Fibroblast of lung (primary cell): ENCODE measurements at regions not wholly inside any gene's neighbourhood (a gene's known extent, or its start where the extent isn't known, plus 50 kb on each side); places are given as distances from the start of the nearest gene placed in this dataset.

Source experiments
- DNase-seq, 2 donors: peaks; one replicate each; pipeline versions ENCODE4 v3.0.0 to v3.0.0-alpha.2; 2010; ENCODE audit warnings: low read depth in 2 of 2
- H2AFZ ChIP-seq: 2 replicates; pipeline ENCODE4 v1.5.1; 2012; ENCODE audit warnings: low read length, control low read depth, inconsistent platforms
- H3K27ac ChIP-seq: 2 replicates; pipeline ENCODE4 v1.5.1; 2011; ENCODE audit warnings: low read length, control low read depth; ENCODE audit not compliant: insufficient read depth
- H3K27me3 ChIP-seq: 2 replicates; pipeline ENCODE4 v1.5.1; 2011; ENCODE audit warnings: mild to moderate bottlenecking, low read length; ENCODE audit not compliant: control insufficient read depth, insufficient read depth
- H3K36me3 ChIP-seq: 2 replicates; pipeline ENCODE4 v1.5.1; 2011; ENCODE audit warnings: low read length; ENCODE audit not compliant: control insufficient read depth, insufficient read depth
- H3K4me1 ChIP-seq: 2 replicates; pipeline ENCODE4 v1.5.1; 2011; ENCODE audit warnings: low read length; ENCODE audit not compliant: control insufficient read depth, insufficient read depth; ENCODE audit errors: extremely low read depth
- H3K4me2 ChIP-seq: 2 replicates; pipeline ENCODE4 v1.5.1; 2011; ENCODE audit warnings: low read length, control low read depth; ENCODE audit not compliant: insufficient read depth; ENCODE audit errors: extremely low read depth
- H3K4me3 ChIP-seq, 4 experiments: fragments of 200-600 bp in 1 of 4; sonication (generic) in 1 of 4; replicated peaks in 1 of 4; 2 replicates each; pipeline ENCODE4 v1.5.1; 2011 to 2016; ENCODE audit warnings: low read length in 4 of 4, low read depth in 3 of 4, mild to moderate bottlenecking in 3 of 4, control low read depth in 2 of 4, inconsistent platforms in 1 of 4, mixed read lengths in 1 of 4; ENCODE audit not compliant: insufficient read depth in 1 of 4; ENCODE audit errors: control extremely low read depth in 1 of 4
- H3K79me2 ChIP-seq: 2 replicates; pipeline ENCODE4 v1.5.1; 2012; ENCODE audit warnings: mild to moderate bottlenecking, low read length, inconsistent platforms; ENCODE audit not compliant: control insufficient read depth, insufficient read depth
- H3K9ac ChIP-seq: 2 replicates; pipeline ENCODE4 v1.5.1; 2011; ENCODE audit warnings: mild to moderate bottlenecking, low read length, control low read depth; ENCODE audit not compliant: insufficient read depth
- H3K9me3 ChIP-seq: 2 replicates; pipeline ENCODE4 v1.5.1; 2012; ENCODE audit warnings: low read depth, low read length; ENCODE audit not compliant: control insufficient read depth, insufficient read depth
- H4K20me1 ChIP-seq: 2 replicates; pipeline ENCODE4 v1.5.1; 2011; ENCODE audit warnings: low read length; ENCODE audit not compliant: control insufficient read depth, insufficient read depth; ENCODE audit errors: extremely low read depth
- EZH2 ChIP-seq: IDR thresholded peaks from 2 replicates; pipeline ENCODE4 v1.5.1; 2012; ENCODE audit warnings: low read length, control low read depth, mild to moderate bottlenecking; ENCODE audit errors: missing control alignments
- TF ChIP-seq, protein P1 (sequence below), 2 donors: IDR thresholded peaks in 1 of 2; conservative IDR thresholded peaks in 1 of 2; 1 replicate in 1 of 2; 2 replicates in 1 of 2; pipeline ENCODE4 v1.5.1; 2011 to 2012; ENCODE audit warnings: low read length in 2 of 2, control low read depth in 1 of 2, inconsistent platforms in 1 of 2, low read depth in 1 of 2, mild to moderate bottlenecking in 1 of 2

DNA sequence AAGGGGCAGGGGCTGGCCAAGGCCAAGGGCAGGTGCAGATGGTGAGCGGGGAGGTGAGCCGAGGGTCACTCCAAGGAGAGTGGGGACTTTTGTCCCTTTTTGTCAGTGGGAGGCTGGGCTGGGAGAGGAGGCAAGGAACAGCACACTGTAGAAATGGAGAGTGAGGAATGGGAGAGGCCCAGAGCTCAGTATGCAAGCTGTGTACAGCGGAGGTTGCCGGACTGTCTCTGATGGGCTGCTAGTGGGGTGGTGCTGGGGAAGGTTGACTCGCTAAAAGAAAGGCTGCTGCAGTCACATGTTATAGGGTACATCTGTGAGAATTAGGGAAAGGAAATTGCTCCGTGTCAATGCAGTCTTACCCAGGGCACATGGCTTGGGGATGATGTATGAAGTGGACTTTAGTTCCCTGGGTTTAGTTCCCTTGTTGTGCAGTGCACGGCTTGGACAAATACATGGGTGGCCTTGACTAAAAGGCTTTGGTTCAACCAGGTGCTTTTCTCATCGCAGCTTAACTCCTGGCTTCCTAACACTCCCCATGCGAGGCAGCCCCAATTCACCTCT lies 57.1 kb upstream of the STX18 start:
- Histone ChIP-seq H3K9ac (no peak overlapping the region), H3K4me3 (no peak overlapping the region), H3K4me1 (no peaks in the 10 kb centered on the region), H2AFZ (no peak overlapping the region), H3K79me2 (no peaks in the 10 kb centered on the region), H3K9me3 (no peaks in the 10 kb centered on the region), H4K20me1 (no peaks in the 10 kb centered on the region), H3K27me3 (no peaks in the 10 kb centered on the region), H3K27ac (no peak overlapping the region), H3K4me2 (no peak overlapping the region), H3K36me3 (no peaks in the 10 kb centered on the region)
- DNase-seq = no peak
- TF ChIP-seq, protein P1, sequence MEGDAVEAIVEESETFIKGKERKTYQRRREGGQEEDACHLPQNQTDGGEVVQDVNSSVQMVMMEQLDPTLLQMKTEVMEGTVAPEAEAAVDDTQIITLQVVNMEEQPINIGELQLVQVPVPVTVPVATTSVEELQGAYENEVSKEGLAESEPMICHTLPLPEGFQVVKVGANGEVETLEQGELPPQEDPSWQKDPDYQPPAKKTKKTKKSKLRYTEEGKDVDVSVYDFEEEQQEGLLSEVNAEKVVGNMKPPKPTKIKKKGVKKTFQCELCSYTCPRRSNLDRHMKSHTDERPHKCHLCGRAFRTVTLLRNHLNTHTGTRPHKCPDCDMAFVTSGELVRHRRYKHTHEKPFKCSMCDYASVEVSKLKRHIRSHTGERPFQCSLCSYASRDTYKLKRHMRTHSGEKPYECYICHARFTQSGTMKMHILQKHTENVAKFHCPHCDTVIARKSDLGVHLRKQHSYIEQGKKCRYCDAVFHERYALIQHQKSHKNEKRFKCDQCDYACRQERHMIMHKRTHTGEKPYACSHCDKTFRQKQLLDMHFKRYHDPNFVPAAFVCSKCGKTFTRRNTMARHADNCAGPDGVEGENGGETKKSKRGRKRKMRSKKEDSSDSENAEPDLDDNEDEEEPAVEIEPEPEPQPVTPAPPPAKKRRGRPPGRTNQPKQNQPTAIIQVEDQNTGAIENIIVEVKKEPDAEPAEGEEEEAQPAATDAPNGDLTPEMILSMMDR (conservative IDR thresholded peaks at IDR 0.05 in 1 of 2, IDR thresholded peaks at IDR 0.05 in 1 of 2; ENCODE audit: low read depth in 1 of 2, low read length in 2 of 2) = no peak
- TF ChIP-seq EZH2 = no peak

DNA sequence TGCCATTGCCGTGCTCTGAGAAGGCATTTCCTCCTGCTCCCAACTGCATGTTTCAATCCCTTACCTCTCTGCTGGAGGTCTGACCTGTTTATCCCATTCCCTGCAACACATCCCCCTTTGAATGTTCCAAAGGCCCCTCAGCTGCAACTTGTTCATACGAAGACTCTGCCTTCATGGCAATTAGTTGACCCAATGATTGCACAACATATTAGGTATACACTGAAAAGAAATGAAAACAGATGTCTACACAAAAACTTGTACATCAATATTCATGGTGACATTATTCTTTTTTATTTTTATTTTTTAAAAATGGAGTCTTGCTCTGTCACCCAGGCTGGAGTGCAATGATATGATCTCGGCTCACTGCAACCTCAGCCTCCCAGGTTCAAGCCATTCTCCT lies 54.9 kb upstream of the STX18 start:
- Histone ChIP-seq H3K79me2 (no peaks in the 10 kb centered on the region), H3K9me3 (no peaks in the 10 kb centered on the region), H3K4me3 (no peak overlapping the region), H3K36me3 (no peaks in the 10 kb centered on the region), H4K20me1 (no peaks in the 10 kb centered on the region), H3K27ac (no peak overlapping the region), H3K4me2 (no peak overlapping the region), H2AFZ (no peak overlapping the region), H3K9ac (no peak overlapping the region), H3K27me3 (no peaks in the 10 kb centered on the region), H3K4me1 (no peaks in the 10 kb centered on the region)
- no peak for TF ChIP-seq EZH2
- TF ChIP-seq, protein P1 (conservative IDR thresholded peaks at IDR 0.05 in 1 of 2, IDR thresholded peaks at IDR 0.05 in 1 of 2; ENCODE audit: low read depth in 1 of 2, low read length in 2 of 2) = no peak
- no peak for DNase-seq

DNA sequence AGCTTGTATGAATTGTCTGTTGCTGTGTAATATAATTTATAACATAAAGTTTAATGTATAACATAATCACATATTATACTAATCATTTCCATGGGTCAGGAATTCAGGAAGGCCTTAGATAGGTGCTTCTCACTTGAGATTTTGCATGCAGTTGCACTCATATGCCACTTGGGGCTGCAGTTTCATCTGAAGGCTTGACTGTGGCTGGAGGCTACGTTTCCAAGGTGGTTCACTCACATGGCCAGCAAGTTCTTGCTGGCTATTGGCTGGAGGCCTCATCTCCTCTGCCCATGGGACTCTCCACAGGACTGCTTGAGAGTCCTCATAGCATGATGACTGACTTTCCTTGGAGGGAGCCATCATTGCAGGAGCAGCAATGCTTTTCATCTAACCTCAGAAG lies 53.4 kb upstream of the STX18 start:
- no peak overlapping the region for H3K4me2 ChIP-seq
- no peak overlapping the region for H3K4me3 ChIP-seq
- no peak for DNase-seq
- no peaks in the 10 kb centered on the region for H3K9me3 ChIP-seq
- H3K27ac ChIP-seq = no peak overlapping the region
- peaks cover 4% of the 10 kb centered on the region for H3K4me1 ChIP-seq
- H3K79me2 ChIP-seq = no peaks in the 10 kb centered on the region
- H3K36me3 ChIP-seq = no peaks in the 10 kb centered on the region
- H4K20me1 ChIP-seq = no peaks in the 10 kb centered on the region
- TF ChIP-seq, protein P1 (conservative IDR thresholded peaks at IDR 0.05 in 1 of 2, IDR thresholded peaks at IDR 0.05 in 1 of 2; ENCODE audit: low read depth in 1 of 2, low read length in 2 of 2) = peak in 1 of 2 donors; percentile 10
- no peak for TF ChIP-seq EZH2
- H3K27me3 ChIP-seq = no peaks in the 10 kb centered on the region
- no peak overlapping the region for H3K9ac ChIP-seq
- H2AFZ ChIP-seq = no peak overlapping the region
